NCI-H1105 treated with DMSO at 0.1 percent for 48 hours (cell line): ENCODE measurements at regions not wholly inside any gene's neighbourhood (a gene's known extent, or its start where the extent isn't known, plus 50 kb on each side); places are given as distances from the start of the nearest gene placed in this dataset.
"Not testable (repeated sequence)": the region's sequence is repeated elsewhere in the genome, so short reads cannot be mapped to it uniquely, and the experiment has no call there.

ENCODE experiments used
- DNase-seq: peaks from one replicate; lab custom pipeline; 2025; lab: John Stamatoyannopoulos, UW

DNA sequence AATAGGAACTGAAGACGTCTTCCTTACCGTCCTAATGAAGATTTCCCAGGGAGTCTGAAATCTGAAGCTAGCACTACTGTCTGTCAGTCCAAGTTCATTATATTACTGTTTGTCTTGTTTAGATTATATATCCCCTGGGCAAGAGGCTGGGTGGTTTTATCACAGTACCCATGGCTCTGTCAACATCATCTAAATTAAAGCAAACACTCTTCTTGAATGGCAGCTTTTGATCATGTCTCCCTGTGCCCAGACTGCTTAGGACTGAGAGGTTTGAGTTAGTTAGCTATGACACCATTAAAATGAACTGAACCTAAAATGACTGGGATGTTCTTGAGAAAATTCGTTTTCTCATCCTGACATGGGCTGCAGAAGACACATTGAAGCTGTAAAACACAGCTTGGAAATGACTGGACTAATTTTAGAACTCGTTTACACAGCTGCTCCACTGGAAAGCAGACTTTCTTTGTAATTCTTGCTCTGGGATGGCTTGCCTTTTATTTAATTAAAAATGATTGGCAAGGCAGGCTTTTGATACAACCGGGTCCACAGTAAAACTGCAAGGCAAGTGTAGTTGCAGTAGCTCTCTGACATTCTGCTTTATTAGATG, 243.5 kb downstream of the MFSD1 start:
- DNase-seq = peak; percentile 49

- DNase-seq = no peak
Observed at GRCh38 chr3:159047361-159047760, 245.5 kb downstream of the MFSD1 start.

GRCh38 chr3:159052494-159052893, 250.6 kb downstream of the MFSD1 start:
- not testable (repeated sequence) for DNase-seq

DNA sequence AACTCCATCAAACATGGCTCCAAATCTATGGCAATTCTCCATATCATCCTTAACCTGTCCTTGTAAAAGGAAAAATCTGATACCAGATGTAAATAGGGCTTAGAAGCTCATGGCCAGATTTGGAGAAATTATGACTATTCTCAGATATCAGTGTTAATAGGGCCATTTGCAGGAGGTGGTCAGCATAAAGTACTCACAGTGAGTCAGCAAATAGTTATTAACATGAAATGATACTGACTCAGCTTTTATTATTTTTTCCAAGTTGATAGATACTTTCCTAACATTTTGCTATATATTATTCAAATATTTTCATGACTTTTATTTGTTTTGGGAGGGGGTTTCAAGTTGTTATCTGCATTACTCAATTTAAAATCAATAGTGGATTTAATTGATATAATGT, 255.8 kb downstream of the MFSD1 start:
- DNase-seq = no peak

- DNase-seq = no peak
Observed at GRCh38 chr3:159058859-159059258, 257.0 kb downstream of the MFSD1 start.

DNA sequence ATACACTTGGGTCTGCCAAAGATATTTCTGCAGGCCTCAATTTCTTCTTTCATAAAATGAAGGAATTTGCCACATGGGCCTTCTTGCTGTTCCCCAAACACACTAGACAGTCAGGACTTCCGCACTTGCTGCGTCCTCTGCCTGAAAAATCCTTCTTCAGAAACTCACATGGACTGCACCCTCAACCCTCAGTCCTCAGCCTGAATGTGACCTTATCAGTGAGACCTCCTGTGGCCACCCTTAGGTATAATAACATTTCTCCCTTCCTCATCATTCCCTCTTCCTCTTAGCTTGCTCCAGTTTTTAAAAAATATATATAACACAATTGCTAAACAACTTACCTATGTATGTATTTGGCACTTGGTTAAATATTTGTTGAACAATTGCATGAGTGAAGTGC, 257.5 kb downstream of the MFSD1 start:
- no peak for DNase-seq

DNA sequence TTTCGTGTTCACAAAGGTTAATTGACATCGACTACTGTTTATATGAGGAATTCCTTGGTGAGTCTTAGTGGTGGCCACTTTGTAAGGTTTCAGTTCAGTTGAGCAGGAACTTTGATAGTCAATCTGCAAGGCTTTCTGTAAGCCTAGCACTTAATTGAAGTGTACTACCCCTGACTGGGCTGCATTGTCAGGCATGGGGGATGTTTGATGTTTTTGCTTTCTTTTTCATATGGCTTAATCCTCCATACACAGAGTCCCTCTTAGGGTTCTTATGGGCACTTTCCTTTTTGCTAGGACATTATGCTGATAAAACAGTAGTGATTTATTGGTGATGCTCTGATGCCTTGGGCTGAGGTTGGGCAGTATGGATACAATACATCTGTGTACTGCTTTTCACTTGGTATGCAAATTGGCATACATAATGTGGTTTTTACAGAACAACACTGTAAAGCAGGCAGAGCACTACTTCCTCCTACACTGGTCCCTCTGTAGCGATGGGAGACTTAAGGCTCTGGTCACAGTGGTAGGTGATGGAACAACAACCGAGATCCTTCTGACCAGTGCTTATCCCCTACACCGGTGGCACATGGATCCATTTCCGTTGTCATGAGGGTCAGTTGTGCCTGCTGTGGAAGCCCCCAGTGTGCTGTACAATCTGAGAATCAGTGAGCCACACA, 261.0 kb downstream of the MFSD1 start:
- no peak for DNase-seq

DNA sequence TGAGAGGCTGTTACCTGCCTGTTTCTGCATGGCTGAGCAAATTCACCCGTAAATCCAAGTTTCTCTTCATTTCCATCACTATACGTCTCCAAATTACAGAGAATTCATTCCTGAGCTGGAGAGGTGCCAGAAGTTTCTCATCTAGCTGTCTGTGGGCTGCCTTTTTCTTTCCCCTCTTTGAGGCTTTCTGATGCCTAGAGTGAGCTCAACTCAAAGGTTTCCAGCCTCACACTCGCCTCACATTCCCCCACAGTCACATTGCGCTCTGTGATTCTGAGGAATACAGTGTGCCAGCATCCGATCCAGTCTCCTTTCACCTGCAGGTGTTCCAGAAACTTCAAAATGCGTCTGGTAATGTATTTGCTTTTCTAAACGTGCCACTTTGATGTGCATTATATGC, 267.2 kb downstream of the MFSD1 start, which contains the start of gene IQCJ:
Gene IQCJ, plus strand, starts transcription at position 229 of the 400 bp plus-strand sequence.
- DNase-seq = peak; percentile 14

GRCh38 chr3:159069866-159070425, 268.1 kb downstream of the MFSD1 start:
- DNase-seq = no peak

GRCh38 chr3:159074756-159075701, 273.2 kb downstream of the MFSD1 start:
- DNase-seq = no peak

DNA sequence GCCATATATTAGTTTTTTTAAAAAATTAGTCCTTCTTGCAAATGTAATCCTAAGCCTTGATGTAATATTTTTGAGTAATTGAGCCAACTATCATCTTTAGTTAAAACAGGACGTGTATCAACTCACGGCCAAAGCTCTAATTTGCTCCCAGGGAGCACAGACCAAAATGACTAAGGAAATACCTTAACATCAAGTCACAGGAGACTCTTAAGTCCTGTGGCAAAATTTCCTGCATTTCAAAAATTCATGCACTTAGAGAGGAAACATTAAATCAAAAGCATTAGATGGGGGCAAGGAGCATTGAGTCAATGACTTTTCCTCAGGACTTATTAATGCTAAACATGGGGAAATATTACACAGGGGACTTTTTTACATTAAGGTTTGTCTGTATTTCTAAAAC, 276.0 kb downstream of the MFSD1 start:
- no peak for DNase-seq

DNA sequence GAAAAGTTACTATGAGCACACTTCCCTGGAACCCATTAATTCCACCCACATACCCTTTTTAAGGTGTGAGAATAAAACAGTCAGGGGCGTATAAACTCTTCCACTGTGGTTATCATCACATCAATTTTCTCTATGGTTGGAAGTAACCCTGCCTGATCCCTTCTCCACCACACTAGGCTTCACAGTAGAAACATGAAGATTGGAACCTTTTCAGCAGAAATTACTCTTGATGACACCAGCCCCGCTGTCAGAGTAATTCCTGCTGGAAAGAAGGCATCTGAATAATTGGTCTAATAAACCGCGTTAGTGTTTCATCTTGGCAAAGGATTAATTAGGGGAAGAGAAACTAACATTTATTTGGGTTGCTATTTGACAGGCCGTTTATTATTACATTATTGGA, 278.4 kb downstream of the MFSD1 start:
- DNase-seq = no peak

DNA sequence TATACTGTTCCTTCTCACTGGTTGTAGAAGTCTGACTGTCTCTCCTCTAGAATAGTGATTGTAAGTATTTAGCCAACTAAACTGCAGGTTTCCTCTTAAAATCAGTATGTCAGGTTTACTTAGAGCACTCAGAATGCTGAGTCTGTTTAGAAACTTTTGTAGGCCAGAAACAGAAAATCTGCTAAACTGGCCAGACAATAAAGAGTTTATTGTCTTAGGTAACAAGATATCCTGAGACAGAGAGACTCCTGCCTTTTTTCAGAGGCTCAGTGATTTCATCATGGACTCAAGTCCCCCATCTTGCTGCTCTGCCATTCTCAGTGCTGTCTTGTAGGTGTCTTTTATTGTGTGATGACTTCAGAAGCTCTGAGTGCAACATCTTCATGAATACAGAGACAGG, 279.0 kb downstream of the MFSD1 start:
- DNase-seq = no peak

DNA sequence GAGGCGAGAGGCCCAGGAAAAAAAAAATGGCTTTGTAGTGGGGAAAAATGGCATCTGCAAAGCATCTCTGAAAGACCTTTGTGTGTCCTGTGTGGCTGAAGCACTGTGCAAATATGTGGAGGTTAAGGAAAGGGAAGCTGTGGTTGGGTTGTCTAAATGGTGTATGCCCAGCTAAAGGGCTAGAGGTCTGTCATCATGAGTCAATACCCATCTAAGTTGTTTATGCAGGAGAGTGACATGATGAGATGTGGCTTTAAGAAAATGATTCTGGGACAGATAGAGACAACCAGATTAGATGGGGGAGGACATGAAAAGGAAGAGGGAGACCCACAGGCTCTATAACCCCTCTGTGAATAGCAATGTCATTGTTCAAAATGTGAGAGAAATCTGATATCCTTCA, 280.7 kb downstream of the MFSD1 start:
- DNase-seq = no peak

DNA sequence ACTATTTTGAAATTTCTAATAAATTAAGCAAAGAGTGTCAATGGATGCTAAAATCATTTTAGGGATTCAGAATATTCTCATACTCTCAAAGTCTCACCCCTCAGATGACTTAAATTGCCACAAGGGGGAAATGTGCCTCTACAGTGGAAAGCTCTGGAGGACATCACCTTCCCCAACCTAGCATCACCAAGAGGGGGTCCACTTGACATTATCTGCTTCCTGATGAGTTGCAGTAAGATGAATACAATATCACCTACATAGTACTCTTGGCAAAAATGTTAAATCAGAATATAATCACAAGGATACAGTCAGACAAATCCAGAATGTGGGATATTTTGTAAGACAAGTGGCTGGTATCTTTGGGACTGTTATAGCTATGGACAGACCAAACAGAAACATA, 290.1 kb downstream of the MFSD1 start:
- DNase-seq = no peak

- DNase-seq = no peak
Observed at GRCh38 chr3:159102001-159102400, 300.1 kb downstream of the MFSD1 start.

- DNase-seq = no peak
Observed at GRCh38 chr3:159112724-159113123, 310.9 kb downstream of the MFSD1 start.

DNA sequence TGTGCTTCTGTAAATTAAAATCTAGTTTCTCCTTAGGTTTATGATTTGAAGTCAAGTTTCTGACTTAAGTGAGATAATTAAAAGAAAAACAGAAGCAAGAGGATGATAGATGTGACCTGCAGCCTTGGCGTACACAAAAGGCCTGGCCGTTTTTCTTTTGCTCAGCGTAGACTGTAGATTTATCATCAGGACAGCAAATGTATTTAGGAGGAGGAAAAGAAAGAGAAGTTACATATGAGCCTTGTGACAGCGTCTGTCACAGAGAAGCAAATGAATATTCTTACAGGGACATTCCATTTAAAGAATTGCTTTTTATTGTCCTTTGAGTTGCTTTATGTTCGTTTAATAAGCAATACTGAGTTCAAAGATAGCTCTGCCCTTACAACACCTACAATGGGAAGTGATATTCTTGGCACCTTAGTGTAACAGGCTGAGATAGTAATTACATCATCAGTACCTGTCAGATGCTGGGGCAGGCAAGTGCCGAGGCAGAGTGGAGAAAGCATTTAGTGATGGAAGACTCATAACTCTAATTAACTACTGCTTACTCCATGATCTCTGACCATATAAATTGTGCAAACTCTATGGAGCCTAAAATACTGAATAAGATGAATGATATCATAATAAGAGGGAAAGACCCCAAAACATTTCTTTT, 311.5 kb downstream of the MFSD1 start:
- DNase-seq = no peak

GRCh38 chr3:159114582-159114981, 312.7 kb downstream of the MFSD1 start:
- no peak for DNase-seq

DNA sequence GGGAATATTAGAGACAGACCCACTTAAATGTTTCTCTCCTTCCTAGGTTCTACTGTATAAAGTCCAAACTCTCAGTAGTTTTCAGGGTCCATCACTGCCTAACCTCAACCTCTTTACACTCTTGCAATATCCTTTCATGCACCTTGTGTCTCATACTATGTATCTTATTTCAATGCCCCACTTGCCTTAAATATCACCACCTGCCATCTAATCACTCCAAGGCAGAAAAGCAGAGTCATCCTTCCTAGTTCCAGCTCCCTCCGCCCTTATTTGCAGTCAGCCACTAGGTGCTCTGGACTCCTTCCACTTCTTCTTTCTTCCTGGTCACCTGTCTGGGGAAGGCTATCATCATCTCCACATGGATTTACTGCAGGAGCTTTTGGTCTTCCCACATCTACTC, 322.0 kb downstream of the MFSD1 start:
- DNase-seq = no peak

GRCh38 chr3:159126261-159127020, 324.6 kb downstream of the MFSD1 start:
- no peak for DNase-seq
